OCI-LY1 (cell line): ENCODE measurements at regions not wholly inside any gene's neighbourhood (a gene's known extent, or its start where the extent isn't known, plus 50 kb on each side); places are given as distances from the start of the nearest gene placed in this dataset.

Experiments used
- H2AFZ ChIP-seq: fragments of 200-600 bp; sonication (generic), shearing (Covaris generic); 2 replicates; pipeline ENCODE4 v1.6.0; 2014; ENCODE audit warnings: antibody characterized with exemption, mild to moderate bottlenecking, low read length
- H3F3A ChIP-seq: fragments of 200-600 bp; sonication (generic), shearing (Covaris generic); 2 replicates; pipeline ENCODE4 v1.6.0; 2014; ENCODE audit warnings: mild to moderate bottlenecking, antibody characterized with exemption, low read length, moderate library complexity; ENCODE audit not compliant: insufficient read depth
- H3K27ac ChIP-seq: fragments of 200-600 bp; sonication (generic); 2 replicates; pipeline ENCODE4 v1.5.1; 2014; ENCODE audit warnings: low read length, mixed run types, mild to moderate bottlenecking, low read depth; ENCODE audit not compliant: poor library complexity, severe bottlenecking
- H3K27me3 ChIP-seq: fragments of 200-600 bp; sonication (generic); 2 replicates; pipeline ENCODE4 v1.6.0; 2014; ENCODE audit warnings: antibody characterized with exemption, mild to moderate bottlenecking, low read length, moderate library complexity; ENCODE audit not compliant: insufficient read depth
- H3K36me3 ChIP-seq: fragments of 200-600 bp; sonication (generic); 2 replicates; pipeline ENCODE4 v1.6.1; 2014; ENCODE audit warnings: mild to moderate bottlenecking, antibody characterized with exemption, low read length, moderate library complexity, mixed read lengths; ENCODE audit not compliant: insufficient read depth
- H3K4me1 ChIP-seq: fragments of 200-600 bp; sonication (generic); 2 replicates; pipeline ENCODE4 v1.5.1; 2014; ENCODE audit warnings: mild to moderate bottlenecking, low read length, moderate library complexity; ENCODE audit not compliant: insufficient read depth, severe bottlenecking
- H3K4me2 ChIP-seq: fragments of 200-600 bp; sonication (generic), shearing (Covaris generic); 2 replicates; pipeline ENCODE4 v1.6.1; 2014; ENCODE audit warnings: low read length
- H3K4me3 ChIP-seq: fragments of 200-600 bp; sonication (generic); 2 replicates; pipeline ENCODE4 v1.5.1; 2014; ENCODE audit warnings: low read length, low read depth, mild to moderate bottlenecking, mixed read lengths; ENCODE audit not compliant: poor library complexity, severe bottlenecking
- H3K79me2 ChIP-seq: fragments of 200-600 bp; shearing (Covaris generic); 2 replicates; pipeline ENCODE4 v1.6.1; 2016; ENCODE audit warnings: mixed run types, low read length, mixed read lengths; ENCODE audit not compliant: insufficient read depth
- H3K9ac ChIP-seq: fragments of 200-600 bp; sonication (generic), shearing (Covaris generic); 2 replicates; pipeline ENCODE4 v1.6.1; 2014; ENCODE audit warnings: mild to moderate bottlenecking, low read length, mixed read lengths
- H3K9me2 ChIP-seq: fragments of 200-600 bp; sonication (generic), shearing (Covaris generic); 2 replicates; pipeline ENCODE4 v1.6.1; 2014; ENCODE audit warnings: low read depth, mild to moderate bottlenecking, low read length, mixed read lengths
- H3K9me3 ChIP-seq: fragments of 200-600 bp; shearing (Covaris generic); 2 replicates; pipeline ENCODE4 v1.6.1; 2014; ENCODE audit warnings: low read length, mixed read lengths
- H4K20me1 ChIP-seq: fragments of 200-600 bp; sonication (generic), shearing (Covaris generic); 2 replicates; pipeline ENCODE4 v1.6.0; 2016; ENCODE audit warnings: mild to moderate bottlenecking, low read length; ENCODE audit not compliant: insufficient read depth
- EZH2 ChIP-seq: fragments of 200-600 bp; sonication (generic), shearing (Covaris generic); IDR thresholded peaks from 2 replicates; pipeline ENCODE4 v1.8.0; 2017; ENCODE audit warnings: borderline replicate concordance, mixed run types, mild to moderate bottlenecking, antibody characterized with exemption, low read length, moderate library complexity, mixed read lengths
- TF ChIP-seq, protein P1 (sequence below): fragments of 200-600 bp; sonication (generic), shearing (Covaris generic); IDR thresholded peaks from 2 replicates; pipeline ENCODE4 v1.5.1; 2017; ENCODE audit warnings: mild to moderate bottlenecking, antibody characterized with exemption, low read length, moderate library complexity, mixed read lengths

- TF ChIP-seq, protein P1, sequence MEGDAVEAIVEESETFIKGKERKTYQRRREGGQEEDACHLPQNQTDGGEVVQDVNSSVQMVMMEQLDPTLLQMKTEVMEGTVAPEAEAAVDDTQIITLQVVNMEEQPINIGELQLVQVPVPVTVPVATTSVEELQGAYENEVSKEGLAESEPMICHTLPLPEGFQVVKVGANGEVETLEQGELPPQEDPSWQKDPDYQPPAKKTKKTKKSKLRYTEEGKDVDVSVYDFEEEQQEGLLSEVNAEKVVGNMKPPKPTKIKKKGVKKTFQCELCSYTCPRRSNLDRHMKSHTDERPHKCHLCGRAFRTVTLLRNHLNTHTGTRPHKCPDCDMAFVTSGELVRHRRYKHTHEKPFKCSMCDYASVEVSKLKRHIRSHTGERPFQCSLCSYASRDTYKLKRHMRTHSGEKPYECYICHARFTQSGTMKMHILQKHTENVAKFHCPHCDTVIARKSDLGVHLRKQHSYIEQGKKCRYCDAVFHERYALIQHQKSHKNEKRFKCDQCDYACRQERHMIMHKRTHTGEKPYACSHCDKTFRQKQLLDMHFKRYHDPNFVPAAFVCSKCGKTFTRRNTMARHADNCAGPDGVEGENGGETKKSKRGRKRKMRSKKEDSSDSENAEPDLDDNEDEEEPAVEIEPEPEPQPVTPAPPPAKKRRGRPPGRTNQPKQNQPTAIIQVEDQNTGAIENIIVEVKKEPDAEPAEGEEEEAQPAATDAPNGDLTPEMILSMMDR: no peak
- no peak for TF ChIP-seq EZH2
- no peaks in the 10 kb centered on the region for H3K4me1 ChIP-seq
- no peaks in the 10 kb centered on the region for H3F3A ChIP-seq
- no peak overlapping the region for H2AFZ ChIP-seq
- no peak overlapping the region for H3K9ac ChIP-seq
- no peaks in the 10 kb centered on the region for H3K27me3 ChIP-seq
- H3K9me2 ChIP-seq: no peaks in the 10 kb centered on the region
- H4K20me1 ChIP-seq: no peaks in the 10 kb centered on the region
- no peaks in the 10 kb centered on the region for H3K9me3 ChIP-seq
- no peak overlapping the region for H3K27ac ChIP-seq
- no peaks in the 10 kb centered on the region for H3K36me3 ChIP-seq
- H3K4me3 ChIP-seq: no peak overlapping the region
- no peak overlapping the region for H3K4me2 ChIP-seq
- no peaks in the 10 kb centered on the region for H3K79me2 ChIP-seq
Observed at GRCh38 chr12:60209933-60210332, 614.1 kb downstream of the SLC16A7 start.

DNA sequence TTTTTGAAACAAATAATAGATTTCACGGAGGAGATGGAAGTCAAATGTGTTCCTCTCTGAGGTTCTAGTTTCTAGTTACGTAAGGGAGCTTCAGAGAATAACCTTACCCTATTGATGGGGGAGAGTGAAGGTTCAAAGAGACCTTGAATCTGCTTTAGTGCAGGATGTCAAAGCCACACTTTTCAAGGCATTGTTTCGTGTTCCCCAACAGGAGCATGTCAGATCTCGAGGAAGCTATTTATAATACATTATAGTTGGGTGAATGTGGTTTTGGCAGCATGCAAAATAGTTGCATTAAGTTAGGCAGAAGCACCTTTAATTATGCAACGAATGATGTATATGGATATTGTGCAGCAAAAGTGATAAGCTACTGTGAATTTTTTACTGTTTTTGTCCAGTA is 614.9 kb downstream of the SLC16A7 start:
- Histone ChIP-seq H3K27ac (no peak overlapping the region), H2AFZ (no peak overlapping the region), H3K4me3 (no peak overlapping the region)

GRCh38 chr12:60211244-60211643 is 615.4 kb downstream of the SLC16A7 start:
- no peaks in the 10 kb centered on the region for H3K9me2 ChIP-seq
- no peak overlapping the region for H3K9ac ChIP-seq
- no peak overlapping the region for H3K27ac ChIP-seq
- no peaks in the 10 kb centered on the region for H4K20me1 ChIP-seq
- no peak overlapping the region for H3K4me3 ChIP-seq
- H3K27me3 ChIP-seq: no peaks in the 10 kb centered on the region
- H3K4me2 ChIP-seq: no peak overlapping the region
- H3K9me3 ChIP-seq: no peaks in the 10 kb centered on the region
- no peak overlapping the region for H2AFZ ChIP-seq
- no peaks in the 10 kb centered on the region for H3K4me1 ChIP-seq
- H3K79me2 ChIP-seq: no peaks in the 10 kb centered on the region
- no peaks in the 10 kb centered on the region for H3K36me3 ChIP-seq
- TF ChIP-seq EZH2: no peak
- TF ChIP-seq, protein P1: no peak
- H3F3A ChIP-seq: no peaks in the 10 kb centered on the region

More for the DNA sequence above, 614.9 kb downstream of the SLC16A7 start:
- TF ChIP-seq, protein P1: no peak
- TF ChIP-seq EZH2: no peak
- H3K9me2 ChIP-seq: no peaks in the 10 kb centered on the region
- H4K20me1 ChIP-seq: no peaks in the 10 kb centered on the region
- no peak overlapping the region for H3K4me2 ChIP-seq
- H3K4me1 ChIP-seq: no peaks in the 10 kb centered on the region
- no peak overlapping the region for H3K9ac ChIP-seq
- no peaks in the 10 kb centered on the region for H3K27me3 ChIP-seq
- H3K36me3 ChIP-seq: no peaks in the 10 kb centered on the region
- no peaks in the 10 kb centered on the region for H3F3A ChIP-seq
- H3K9me3 ChIP-seq: no peaks in the 10 kb centered on the region
- H3K79me2 ChIP-seq: no peaks in the 10 kb centered on the region
